Tibial nerve (tissue), 4 donors: ENCODE measurements at regions not wholly inside any gene's neighbourhood (a gene's known extent, or its start where the extent isn't known, plus 50 kb on each side); places are given as distances from the start of the nearest gene placed in this dataset.

ENCODE experiments used
- DNase-seq, 2 donors: peaks; one replicate each; pipeline ENCODE4 v3.0.0-alpha.2; 2019; ENCODE audit warnings: low spot score in 2 of 2
- H3K27ac ChIP-seq, 4 donors: fragments of 200-600 bp; sonication (generic) in 3 of 4; one replicate each; pipeline ENCODE4 v1.5.1; 2017 to 2019; ENCODE audit warnings: mild to moderate bottlenecking in 1 of 4
- H3K27me3 ChIP-seq, 2 donors: fragments of 200-600 bp; sonication (generic) in 1 of 2; one replicate each; pipeline versions ENCODE4 v1.5.1 to v1.6.0; 2017 to 2019
- H3K36me3 ChIP-seq, 3 donors: fragments of 200-600 bp; sonication (generic); one replicate each; pipeline ENCODE4 v1.5.1; 2018 to 2019
- H3K4me1 ChIP-seq, 4 donors: fragments of 200-600 bp; sonication (generic) in 3 of 4; one replicate each; pipeline ENCODE4 v1.5.1; 2017 to 2019
- H3K4me3 ChIP-seq, 4 donors: fragments of 200-600 bp; sonication (generic) in 3 of 4; one replicate each; pipeline ENCODE4 v1.5.1; 2017 to 2019; ENCODE audit warnings: mild to moderate bottlenecking in 1 of 4, moderate library complexity in 1 of 4
- H3K9me3 ChIP-seq, 4 donors: fragments of 200-600 bp; sonication (generic) in 3 of 4; one replicate each; pipeline ENCODE4 v1.5.1; 2017 to 2019
- EP300 ChIP-seq, 2 donors: sonication (generic); formaldehyde crosslinking; IDR thresholded peaks; one replicate each; pipeline ENCODE4 v1.6.1; 2017; ENCODE audit warnings: antibody characterized with exemption in 2 of 2, mild to moderate bottlenecking in 1 of 2
- POLR2A ChIP-seq, 2 donors: fragments of 450-650 bp; IDR thresholded peaks; one replicate each; pipeline ENCODE4 v1.6.1; 2017; ENCODE audit warnings: antibody characterized with exemption in 2 of 2, mild to moderate bottlenecking in 2 of 2, moderate library complexity in 2 of 2
- WGBS, 2 donors: methylation state at CpG; one replicate each; pipeline ENCODE4 v1.1.5; 2018; 5-methylcytosine and 5-hydroxymethylcytosine counted together
- TF ChIP-seq, protein P1 (sequence below), 5 experiments: fragments of 200-600 bp in 3 of 5; fragments of 450-650 bp in 2 of 5; sonication (generic) in 3 of 5; IDR thresholded peaks; one replicate each; pipeline ENCODE4 v1.5.1; 2016 to 2019; ENCODE audit warnings: antibody characterized with exemption in 5 of 5, mild to moderate bottlenecking in 3 of 5, moderate library complexity in 2 of 5

GRCh38 chr5:37999593-37999992 lies 159.8 kb upstream of the GDNF start:
- no peak overlapping the region for H3K4me3 ChIP-seq
- no peaks in the 10 kb centered on the region for H3K27me3 ChIP-seq
- TF ChIP-seq, protein P1, sequence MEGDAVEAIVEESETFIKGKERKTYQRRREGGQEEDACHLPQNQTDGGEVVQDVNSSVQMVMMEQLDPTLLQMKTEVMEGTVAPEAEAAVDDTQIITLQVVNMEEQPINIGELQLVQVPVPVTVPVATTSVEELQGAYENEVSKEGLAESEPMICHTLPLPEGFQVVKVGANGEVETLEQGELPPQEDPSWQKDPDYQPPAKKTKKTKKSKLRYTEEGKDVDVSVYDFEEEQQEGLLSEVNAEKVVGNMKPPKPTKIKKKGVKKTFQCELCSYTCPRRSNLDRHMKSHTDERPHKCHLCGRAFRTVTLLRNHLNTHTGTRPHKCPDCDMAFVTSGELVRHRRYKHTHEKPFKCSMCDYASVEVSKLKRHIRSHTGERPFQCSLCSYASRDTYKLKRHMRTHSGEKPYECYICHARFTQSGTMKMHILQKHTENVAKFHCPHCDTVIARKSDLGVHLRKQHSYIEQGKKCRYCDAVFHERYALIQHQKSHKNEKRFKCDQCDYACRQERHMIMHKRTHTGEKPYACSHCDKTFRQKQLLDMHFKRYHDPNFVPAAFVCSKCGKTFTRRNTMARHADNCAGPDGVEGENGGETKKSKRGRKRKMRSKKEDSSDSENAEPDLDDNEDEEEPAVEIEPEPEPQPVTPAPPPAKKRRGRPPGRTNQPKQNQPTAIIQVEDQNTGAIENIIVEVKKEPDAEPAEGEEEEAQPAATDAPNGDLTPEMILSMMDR (IDR thresholded peaks at IDR 0.05): no peak
- no peak for TF ChIP-seq EP300 (IDR thresholded peaks at IDR 0.05)
- no peak for TF ChIP-seq POLR2A (IDR thresholded peaks at IDR 0.05)
- H3K27ac ChIP-seq: no peak overlapping the region
- no peaks in the 10 kb centered on the region for H3K36me3 ChIP-seq
- WGBS, 2 donors: 80% methylated on average over 1 of the region's 1 CpG
- DNase-seq: no peak
- H3K9me3 ChIP-seq: no peaks in the 10 kb centered on the region
- no peaks in the 10 kb centered on the region for H3K4me1 ChIP-seq

DNA sequence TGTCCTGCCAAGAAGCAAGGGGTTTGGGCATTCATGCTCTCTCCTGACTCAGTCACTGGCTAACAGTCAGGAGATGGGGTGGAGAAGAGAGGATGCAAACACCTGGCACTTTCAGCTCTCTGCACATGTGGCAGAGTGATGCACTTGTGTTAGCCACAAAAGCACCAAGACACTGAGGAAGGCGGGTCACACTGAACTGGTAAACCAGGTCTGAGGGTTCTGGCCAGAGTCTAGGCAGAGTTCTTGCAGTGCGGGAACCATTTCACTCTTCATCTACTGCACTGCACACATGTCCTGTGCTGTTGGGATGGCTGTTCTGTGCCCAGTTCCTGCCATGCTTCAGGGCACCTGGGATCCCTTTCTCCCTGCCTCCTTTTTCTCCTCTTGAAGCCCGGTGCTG lies 157.1 kb upstream of the GDNF start:
- H3K4me3 ChIP-seq: no peak overlapping the region
- H3K27me3 ChIP-seq: no peaks in the 10 kb centered on the region
- H3K36me3 ChIP-seq: no peaks in the 10 kb centered on the region
- H3K27ac ChIP-seq: no peak overlapping the region
- no peak for TF ChIP-seq EP300 (IDR thresholded peaks at IDR 0.05)
- TF ChIP-seq, protein P1 (IDR thresholded peaks at IDR 0.05): no peak
- no peak for TF ChIP-seq POLR2A (IDR thresholded peaks at IDR 0.05)
- no peaks in the 10 kb centered on the region for H3K9me3 ChIP-seq
- DNase-seq: no peak
- 85% methylated on average over 3 of the region's 3 CpGs for WGBS, 2 donors
- H3K4me1 ChIP-seq: no peaks in the 10 kb centered on the region

- DNase-seq: no peak
- Histone ChIP-seq H3K36me3 (no peaks in the 10 kb centered on the region), H3K4me3 (no peak overlapping the region), H3K27ac (no peak overlapping the region), H3K9me3 (no peaks in the 10 kb centered on the region), H3K4me1 (no peaks in the 10 kb centered on the region), H3K27me3 (no peaks in the 10 kb centered on the region)
- WGBS, 2 donors: 70 to 78% methylated on average over 1 of the region's 1 CpG
- no peak for TF ChIP-seq EP300 (IDR thresholded peaks at IDR 0.05)
- TF ChIP-seq, protein P1 (IDR thresholded peaks at IDR 0.05): no peak
- no peak for TF ChIP-seq POLR2A (IDR thresholded peaks at IDR 0.05)
Measured at GRCh38 chr5:37994729-37995128, 154.9 kb upstream of the GDNF start.

DNA sequence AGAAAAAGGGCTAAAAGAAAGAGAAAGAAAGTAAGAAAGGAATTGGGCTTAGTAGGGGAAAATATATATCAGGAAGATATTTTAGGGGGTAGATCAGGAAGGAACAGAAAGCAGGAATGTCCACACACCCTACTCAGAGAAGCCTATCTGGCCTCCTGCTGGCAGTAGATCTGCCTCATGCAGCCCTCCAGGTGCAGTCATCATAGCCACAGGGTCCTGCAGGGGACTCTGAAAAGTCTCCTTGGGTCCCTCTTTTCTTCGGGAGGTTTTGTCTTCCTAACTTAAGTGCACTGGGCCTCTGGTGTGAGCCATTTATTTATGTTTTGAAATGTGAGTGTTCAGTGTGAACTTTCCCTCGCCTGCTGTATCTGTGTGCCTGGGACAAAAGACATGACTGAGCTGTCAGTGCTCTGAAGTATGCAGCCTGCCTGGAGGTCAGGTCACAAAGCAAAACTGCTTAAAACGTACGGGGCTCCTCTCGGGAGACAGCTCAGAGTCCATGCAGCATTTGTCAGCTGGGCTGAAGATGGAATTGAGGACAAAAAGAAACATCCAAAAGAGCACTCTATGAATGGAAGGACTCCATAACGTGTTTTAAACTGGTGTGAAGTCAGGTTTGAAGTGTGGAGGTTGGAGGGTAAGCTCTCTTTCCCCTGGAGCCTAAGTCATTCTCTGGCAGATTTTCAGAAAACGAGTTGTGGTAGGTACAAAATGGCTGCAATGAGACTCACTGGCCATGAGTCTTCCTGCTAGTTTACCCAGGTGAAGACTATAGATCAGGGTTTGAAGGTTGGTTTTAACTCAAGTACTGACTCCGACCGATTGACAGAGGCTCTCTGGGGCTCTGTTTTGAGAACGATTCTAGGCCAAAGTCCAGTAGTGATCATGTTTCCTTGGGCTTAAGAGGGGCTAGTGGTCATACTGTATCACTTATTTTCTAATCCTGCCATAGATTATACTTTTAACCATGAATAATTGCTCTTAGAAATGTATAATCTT lies 151.8 kb upstream of the GDNF start:
- no peak overlapping the region for H3K4me3 ChIP-seq
- H3K27me3 ChIP-seq: no peaks in the 10 kb centered on the region
- 42 to 43% methylated on average over 10 of the region's 10 CpGs for WGBS, 2 donors
- no peaks in the 10 kb centered on the region for H3K9me3 ChIP-seq
- TF ChIP-seq EP300 (IDR thresholded peaks at IDR 0.05): no peak
- TF ChIP-seq POLR2A (IDR thresholded peaks at IDR 0.05): no peak
- TF ChIP-seq, protein P1 (IDR thresholded peaks at IDR 0.05): no peak
- H3K36me3 ChIP-seq: no peaks in the 10 kb centered on the region
- DNase-seq: no peak
- H3K4me1 ChIP-seq: no peaks in the 10 kb centered on the region
- no peak overlapping the region for H3K27ac ChIP-seq

DNA sequence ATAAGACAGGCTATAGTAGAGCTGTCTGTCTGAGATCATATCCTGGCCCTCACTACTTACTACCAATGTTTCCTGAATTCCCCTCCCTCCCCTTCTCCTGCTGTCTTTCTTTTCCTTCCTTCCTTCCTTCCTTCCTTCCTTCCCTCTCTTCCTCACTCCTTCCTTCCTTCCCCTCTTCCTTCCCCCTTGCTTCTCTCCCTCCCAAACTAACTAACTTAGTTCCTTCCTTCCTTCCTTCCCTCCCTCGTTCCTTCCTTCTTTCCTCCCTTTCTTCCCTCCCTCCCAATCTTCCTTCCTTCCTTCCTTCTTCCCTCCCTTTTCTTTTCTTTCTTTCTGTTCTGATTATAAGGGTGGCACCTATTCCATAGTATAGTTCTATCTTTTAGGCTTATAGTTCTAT lies 150.0 kb upstream of the GDNF start:
- Histone ChIP-seq H3K4me1 (no peaks in the 10 kb centered on the region), H3K9me3 (no peaks in the 10 kb centered on the region), H3K36me3 (no peaks in the 10 kb centered on the region), H3K4me3 (no peak overlapping the region), H3K27me3 (no peaks in the 10 kb centered on the region), H3K27ac (no peak overlapping the region)
- 77 to 88% methylated on average over 1 of the region's 1 CpG for WGBS, 2 donors
- no peak for TF ChIP-seq POLR2A (IDR thresholded peaks at IDR 0.05)
- TF ChIP-seq, protein P1 (IDR thresholded peaks at IDR 0.05): no peak
- no peak for DNase-seq
